Transverse colon (tissue), 4 donors: ENCODE measurements at regions not wholly inside any gene's neighbourhood (a gene's known extent, or its start where the extent isn't known, plus 50 kb on each side); places are given as distances from the start of the nearest gene placed in this dataset.

Experiments
- DNase-seq: peaks from one replicate; pipeline ENCODE4 v3.0.0-alpha.2; 2019
- H3K27ac ChIP-seq, 4 donors: fragments of 200-600 bp; sonication (generic); 2 replicates each; pipeline ENCODE4 v1.5.1; 2016 to 2018; ENCODE audit warnings: inconsistent platforms in 4 of 4
- H3K27me3 ChIP-seq: fragments of 200-600 bp; sonication (generic); 2 replicates; pipeline ENCODE4 v1.5.1; 2017; ENCODE audit warnings: inconsistent platforms
- H3K36me3 ChIP-seq, 4 donors: fragments of 200-600 bp; sonication (generic); 2 replicates each; pipeline ENCODE4 v1.5.1; 2017 to 2019; ENCODE audit warnings: inconsistent platforms in 4 of 4
- H3K4me1 ChIP-seq, 4 donors: fragments of 200-600 bp; sonication (generic); 2 replicates each; pipeline ENCODE4 v1.5.1; 2017 to 2020; ENCODE audit warnings: inconsistent platforms in 4 of 4
- H3K4me3 ChIP-seq, 4 donors: fragments of 200-600 bp; sonication (generic); 1 replicate in 1 of 4; 2 replicates in 3 of 4; pipeline versions ENCODE4 v1.5.1 to v1.6.1; 2017 to 2019; ENCODE audit warnings: inconsistent platforms in 4 of 4
- H3K9me3 ChIP-seq, 2 donors: fragments of 200-600 bp; sonication (generic); 2 replicates each; pipeline ENCODE4 v1.5.1; 2017 to 2019; ENCODE audit warnings: inconsistent platforms in 2 of 2
- EP300 ChIP-seq: sonication (generic); formaldehyde crosslinking; IDR thresholded peaks from one replicate; pipeline ENCODE4 v1.6.1; 2017; ENCODE audit warnings: antibody characterized with exemption, low read depth
- POLR2A ChIP-seq: fragments of 450-650 bp; IDR thresholded peaks from one replicate; pipeline ENCODE4 v1.6.1; 2016; ENCODE audit warnings: antibody characterized with exemption, mild to moderate bottlenecking, moderate library complexity
- POLR2AphosphoS5 ChIP-seq, 3 donors: sonication (generic); formaldehyde crosslinking; IDR thresholded peaks; one replicate each; pipeline ENCODE4 v1.6.1; 2016; ENCODE audit warnings: antibody characterized with exemption in 3 of 3
- WGBS, 2 donors: methylation state at CpG; one replicate each; pipeline ENCODE4 v1.1.5; 2018; ENCODE audit warnings: low coverage in 1 of 2; 5-methylcytosine and 5-hydroxymethylcytosine counted together
- in situ Hi-C, 4 donors: fragments of 200-750 bp; cut with MboI; loops; one replicate each; pipeline versions ENCODE4 v1.15.0 to v1.15.1; 2017; ENCODE audit warnings: low sequenced_read_pairs in 3 of 4, low pct_ligation_motif_present in 1 of 4, low pct_unique_long_range_greater_than_20kb in 1 of 4
- intact Hi-C: fragments of 100-400 bp; cut with DNase I; formaldehyde crosslinking; loops from one replicate; pipeline ENCODE4 v1.15.1; 2023; ENCODE audit warnings: low total_unique reads
- TF ChIP-seq, protein P1 (sequence below), 5 experiments: fragments of 200-600 bp in 3 of 5; fragments of 450-650 bp in 2 of 5; sonication (generic) in 3 of 5; IDR thresholded peaks; 1 replicate in 2 of 5; 2 replicates in 3 of 5; pipeline ENCODE4 v1.5.1; 2016 to 2017; ENCODE audit warnings: antibody characterized with exemption in 5 of 5, inconsistent platforms in 3 of 5, mild to moderate bottlenecking in 2 of 5, moderate library complexity in 1 of 5

GRCh38 chr22:27624042-27624441 lies 177.5 kb downstream of the MN1 start:
- Histone ChIP-seq H3K27ac (no peak overlapping the region), H3K4me3 (no peak overlapping the region), H3K27me3 (no peaks in the 10 kb centered on the region), H3K9me3 (no peaks in the 10 kb centered on the region), H3K36me3 (no peaks in the 10 kb centered on the region), H3K4me1 (no peaks in the 10 kb centered on the region)
- 78 to 93% methylated on average over 2 to 4 of the region's 4 CpGs for WGBS, 2 donors
- in situ Hi-C loops: no loop called here
- TF ChIP-seq EP300 (no peak), POLR2AphosphoS5 (IDR thresholded peaks at IDR 0.05) (no peak), POLR2A (no peak)
- TF ChIP-seq, protein P1, sequence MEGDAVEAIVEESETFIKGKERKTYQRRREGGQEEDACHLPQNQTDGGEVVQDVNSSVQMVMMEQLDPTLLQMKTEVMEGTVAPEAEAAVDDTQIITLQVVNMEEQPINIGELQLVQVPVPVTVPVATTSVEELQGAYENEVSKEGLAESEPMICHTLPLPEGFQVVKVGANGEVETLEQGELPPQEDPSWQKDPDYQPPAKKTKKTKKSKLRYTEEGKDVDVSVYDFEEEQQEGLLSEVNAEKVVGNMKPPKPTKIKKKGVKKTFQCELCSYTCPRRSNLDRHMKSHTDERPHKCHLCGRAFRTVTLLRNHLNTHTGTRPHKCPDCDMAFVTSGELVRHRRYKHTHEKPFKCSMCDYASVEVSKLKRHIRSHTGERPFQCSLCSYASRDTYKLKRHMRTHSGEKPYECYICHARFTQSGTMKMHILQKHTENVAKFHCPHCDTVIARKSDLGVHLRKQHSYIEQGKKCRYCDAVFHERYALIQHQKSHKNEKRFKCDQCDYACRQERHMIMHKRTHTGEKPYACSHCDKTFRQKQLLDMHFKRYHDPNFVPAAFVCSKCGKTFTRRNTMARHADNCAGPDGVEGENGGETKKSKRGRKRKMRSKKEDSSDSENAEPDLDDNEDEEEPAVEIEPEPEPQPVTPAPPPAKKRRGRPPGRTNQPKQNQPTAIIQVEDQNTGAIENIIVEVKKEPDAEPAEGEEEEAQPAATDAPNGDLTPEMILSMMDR (IDR thresholded peaks at IDR 0.05): no peak
- DNase-seq: no peak
- intact Hi-C loops: no loop called here

DNA sequence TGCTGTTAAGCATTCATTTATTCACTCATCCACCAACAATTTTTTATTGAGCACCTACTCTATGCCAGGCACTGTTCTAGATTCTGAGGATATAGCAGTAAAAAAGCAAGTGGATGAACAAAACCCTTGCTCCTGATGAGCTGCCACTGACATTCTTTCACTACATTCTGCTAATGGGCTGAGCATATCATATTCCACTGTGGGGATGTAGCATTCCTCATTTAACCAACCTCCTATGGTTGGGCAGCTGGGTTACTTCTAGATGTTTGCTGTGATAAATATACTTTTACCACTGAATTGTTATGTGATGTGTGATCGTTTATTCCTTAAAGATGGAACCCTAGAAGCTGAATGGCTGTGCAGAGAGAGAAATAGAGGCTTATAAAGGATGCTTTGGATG lies 176.9 kb downstream of the MN1 start:
- no peak overlapping the region for H3K27ac ChIP-seq
- no peak overlapping the region for H3K4me3 ChIP-seq
- no peak for DNase-seq
- no peaks in the 10 kb centered on the region for H3K9me3 ChIP-seq
- no peaks in the 10 kb centered on the region for H3K4me1 ChIP-seq
- no peaks in the 10 kb centered on the region for H3K27me3 ChIP-seq
- no peaks in the 10 kb centered on the region for H3K36me3 ChIP-seq
- intact Hi-C loops (no loop called here), in situ Hi-C loops (no loop called here)
- TF ChIP-seq POLR2AphosphoS5 (IDR thresholded peaks at IDR 0.05): no peak
- TF ChIP-seq POLR2A: no peak
- TF ChIP-seq EP300: no peak
- 0% methylated on average over 1 of the region's 1 CpG; no CpG with 5 or more reads in 1 of the 2 donors for WGBS, 2 donors

DNA sequence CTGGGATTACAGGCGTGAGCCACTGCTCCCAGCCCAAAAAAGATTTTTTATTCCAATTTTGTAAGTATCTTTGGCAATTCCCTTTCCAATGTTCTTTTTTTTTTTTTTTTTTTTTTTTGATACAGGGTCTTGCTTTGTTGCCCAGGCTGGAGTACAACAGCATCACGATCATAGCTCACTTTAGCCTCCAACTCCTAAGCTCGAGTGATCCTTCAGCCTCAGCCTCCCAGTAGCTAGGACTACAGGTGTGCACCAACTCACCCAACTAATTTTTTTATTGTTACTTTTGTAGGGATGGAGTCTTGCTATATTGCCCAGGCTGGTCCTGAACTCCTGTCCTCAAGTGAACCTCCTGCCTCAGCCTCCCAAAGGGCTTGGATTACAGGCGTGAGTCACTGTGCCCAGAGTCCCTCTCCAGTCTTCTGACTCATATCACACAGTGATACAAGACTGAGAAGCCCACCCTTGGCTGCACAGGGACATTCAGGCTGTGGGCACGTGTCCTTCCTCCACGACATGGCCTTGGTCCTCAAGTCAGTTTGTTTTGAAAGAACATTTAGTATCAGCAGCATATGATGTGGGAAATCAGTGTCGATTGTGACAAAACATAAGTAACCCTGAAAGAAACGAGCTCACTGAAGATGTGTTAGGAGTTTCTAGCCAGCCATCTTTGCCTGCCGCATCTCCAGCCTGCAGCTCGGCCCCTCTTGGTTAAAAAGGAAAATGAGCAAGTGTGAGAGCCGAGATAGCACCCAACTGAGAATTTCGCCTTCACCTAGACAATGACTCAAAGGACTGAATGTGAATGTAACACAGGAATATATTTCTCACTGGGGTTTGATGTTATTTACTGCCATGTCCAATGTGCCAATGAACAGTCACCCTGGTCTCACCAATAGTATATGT lies 175.5 kb downstream of the MN1 start:
- Histone ChIP-seq H3K4me3 (no peak overlapping the region), H3K36me3 (no peaks in the 10 kb centered on the region), H3K27ac (no peak overlapping the region), H3K4me1 (no peaks in the 10 kb centered on the region), H3K9me3 (no peaks in the 10 kb centered on the region), H3K27me3 (no peaks in the 10 kb centered on the region)
- intact Hi-C loops: loop anchor here (1.0 kb wide), 1 partner anchor 9 kb away; no protein-coding TSS in a partner anchor
- no peak for DNase-seq
- in situ Hi-C loops: no loop called here
- TF ChIP-seq EP300: no peak
- TF ChIP-seq, protein P1 (IDR thresholded peaks at IDR 0.05): no peak
- no peak for TF ChIP-seq POLR2A
- no peak for TF ChIP-seq POLR2AphosphoS5 (IDR thresholded peaks at IDR 0.05)
- 84 to 100% methylated on average over 2 to 12 of the region's 12 CpGs for WGBS, 2 donors

DNA sequence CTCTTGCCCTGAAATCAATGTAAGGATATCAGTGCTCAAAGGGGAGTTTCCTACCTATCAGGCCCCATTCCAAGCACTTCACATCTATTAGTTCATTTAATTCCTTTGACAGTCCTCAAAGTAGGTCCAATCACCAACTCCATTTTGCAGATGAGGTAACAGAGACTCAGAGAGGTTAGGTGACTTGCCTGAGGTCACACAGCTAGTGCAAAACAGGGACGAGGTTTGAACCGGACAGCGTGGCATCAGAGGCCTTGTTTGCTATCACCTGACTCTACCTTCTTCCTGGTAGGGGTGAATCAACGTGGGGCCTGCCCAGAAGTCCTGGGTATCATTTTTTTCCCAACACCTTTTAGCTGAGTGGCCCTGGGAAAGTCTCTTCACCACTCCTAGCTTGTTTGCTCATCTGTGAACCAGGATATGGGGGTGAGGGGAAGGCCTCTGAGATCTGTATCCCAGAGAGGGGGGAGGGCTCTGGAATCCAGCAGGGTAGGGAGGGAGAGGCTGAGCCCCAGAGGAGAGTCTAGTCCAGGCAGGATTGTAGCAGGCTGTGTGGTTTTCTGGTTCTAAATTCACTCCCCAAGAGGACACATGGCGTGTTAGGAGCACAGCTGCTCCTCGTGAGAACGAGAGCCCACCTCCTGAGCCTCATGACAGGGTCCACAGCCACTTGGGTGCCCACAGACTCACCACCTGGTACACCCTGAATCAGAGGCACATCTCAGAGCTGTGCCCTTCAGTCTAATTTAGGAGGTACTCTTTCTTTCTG lies 174.7 kb downstream of the MN1 start:
- no peaks in the 10 kb centered on the region for H3K9me3 ChIP-seq
- H3K27ac ChIP-seq: no peak overlapping the region
- no peak overlapping the region for H3K4me3 ChIP-seq
- TF ChIP-seq EP300 (no peak), POLR2A (no peak), POLR2AphosphoS5 (IDR thresholded peaks at IDR 0.05) (no peak)
- TF ChIP-seq, protein P1 (IDR thresholded peaks at IDR 0.05): no peak
- 70 to 73% methylated on average over 2 to 7 of the region's 7 CpGs for WGBS, 2 donors
- H3K36me3 ChIP-seq: no peaks in the 10 kb centered on the region
- no peak for DNase-seq
- intact Hi-C loops: loop anchor here (1.0 kb wide), 1 partner anchor 10 kb away; no protein-coding TSS in a partner anchor
- in situ Hi-C loops: no loop called here
- H3K27me3 ChIP-seq: no peaks in the 10 kb centered on the region
- H3K4me1 ChIP-seq: no peaks in the 10 kb centered on the region
